GM12875 (cell line): ENCODE measurements at regions not wholly inside any gene's neighbourhood (a gene's known extent, or its start where the extent isn't known, plus 50 kb on each side); places are given as distances from the start of the nearest gene placed in this dataset.

ENCODE experiments used
- H3K4me3 ChIP-seq: one replicate; pipeline ENCODE4 v1.5.1; 2011; ENCODE audit warnings: low read depth, low read length, control low read depth
- CTCF ChIP-seq: IDR thresholded peaks from 2 replicates; pipeline ENCODE4 v1.5.1; 2011; ENCODE audit warnings: low read depth, mild to moderate bottlenecking, control low read depth, inconsistent platforms, low read length, moderate library complexity, borderline replicate concordance; ENCODE audit not compliant: insufficient read depth

DNA sequence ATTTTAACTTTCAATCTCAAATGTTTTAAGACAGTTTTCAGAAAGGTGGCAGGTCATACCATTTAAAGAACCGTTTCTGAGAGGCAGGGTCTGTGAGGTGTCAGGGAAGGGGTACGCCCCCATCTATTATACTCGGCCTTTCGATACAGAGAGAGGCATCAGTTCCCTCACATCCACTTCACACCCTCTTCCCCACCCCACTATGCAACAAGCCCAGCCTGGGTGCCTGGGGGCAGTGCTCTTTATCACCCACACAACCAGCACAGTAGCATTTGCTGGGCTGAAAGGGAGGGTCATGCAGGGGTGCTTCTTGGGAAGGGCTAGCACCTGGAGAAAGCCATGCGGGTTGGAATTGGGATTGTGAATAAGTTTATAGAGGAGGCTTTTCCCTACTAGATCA lies 56.0 kb upstream of the KCNMB2 start:
- TF ChIP-seq CTCF = no peak

DNA sequence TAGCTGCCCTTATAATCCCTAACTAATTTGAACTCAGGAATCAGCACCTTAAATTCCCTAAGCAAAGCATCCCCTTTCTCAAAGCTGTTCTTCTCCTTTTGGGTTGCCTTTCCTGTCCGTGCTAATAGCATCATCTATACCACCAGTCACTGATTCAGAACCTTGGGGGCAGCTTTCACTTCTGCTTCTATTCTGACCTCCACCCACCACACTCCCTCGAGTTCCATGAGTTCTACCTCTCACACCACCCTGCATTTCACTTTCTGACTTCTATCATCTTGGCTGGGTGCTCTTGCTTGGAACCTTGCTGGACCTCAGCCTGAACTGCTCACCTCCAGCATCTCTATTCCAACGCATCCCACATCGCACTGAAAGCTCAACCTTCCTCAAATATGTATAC lies 55.4 kb upstream of the KCNMB2 start:
- TF ChIP-seq CTCF = no peak
- H3K4me3 ChIP-seq = no peak overlapping the region

More for the DNA sequence above, 56.0 kb upstream of the KCNMB2 start:
- no peak overlapping the region for H3K4me3 ChIP-seq

DNA sequence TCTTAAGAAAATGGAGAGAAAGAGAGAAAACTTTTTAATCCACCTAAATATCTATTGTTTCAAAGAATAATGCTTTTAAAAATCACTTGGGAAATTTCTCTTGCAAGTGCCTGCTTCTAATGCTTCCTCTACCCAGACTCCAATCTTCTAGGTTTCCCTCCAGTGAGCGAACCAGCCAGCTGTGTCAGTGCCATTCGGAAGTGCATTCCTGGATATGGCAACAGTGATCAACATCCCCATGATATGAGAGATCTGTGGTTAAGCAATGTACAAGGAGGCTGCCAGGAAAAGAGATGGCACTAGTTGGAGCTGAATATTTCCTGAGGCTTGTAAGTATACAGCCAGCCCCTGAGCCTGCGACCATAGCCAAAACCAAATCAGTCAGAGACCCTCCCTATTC lies 53.3 kb upstream of the KCNMB2 start:
- no peak overlapping the region for H3K4me3 ChIP-seq
- no peak for TF ChIP-seq CTCF

- H3K4me3 ChIP-seq = no peak overlapping the region
- TF ChIP-seq CTCF = no peak
Measured at GRCh38 chr3:178483704-178484103, 52.5 kb upstream of the KCNMB2 start.

- no peak for TF ChIP-seq CTCF
- H3K4me3 ChIP-seq = no peak overlapping the region
Measured at GRCh38 chr3:178485756-178486155, 50.5 kb upstream of the KCNMB2 start.
